Eye (tissue), 1 donor: ENCODE measurements at regions not wholly inside any gene's neighbourhood (a gene's known extent, or its start where the extent isn't known, plus 50 kb on each side); places are given as distances from the start of the nearest gene placed in this dataset.

Experiments
- DNase-seq: peaks from one replicate; pipeline ENCODE4 v3.0.0-alpha.2; 2015

DNA sequence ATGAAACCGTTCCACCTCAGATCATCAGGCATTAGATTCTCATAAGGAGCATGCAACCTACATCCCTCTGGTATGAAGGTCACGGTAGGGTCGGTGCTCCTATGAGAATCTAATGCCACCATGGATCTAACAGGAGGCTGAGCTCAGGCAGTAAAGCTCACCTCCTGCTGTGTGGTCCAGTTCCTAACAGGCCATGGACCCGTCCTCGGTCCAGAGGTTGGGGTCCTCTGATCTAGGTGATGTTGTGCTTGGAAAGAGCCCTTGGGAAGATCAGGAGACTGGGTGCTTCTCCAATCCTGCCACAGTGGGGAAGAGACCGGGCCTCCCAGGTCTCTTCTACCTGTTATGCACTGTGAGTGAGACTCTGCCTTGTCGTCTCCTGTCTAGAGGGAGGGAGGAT lies 104.6 kb downstream of the ACKR3 start:
- no peak for DNase-seq

DNA sequence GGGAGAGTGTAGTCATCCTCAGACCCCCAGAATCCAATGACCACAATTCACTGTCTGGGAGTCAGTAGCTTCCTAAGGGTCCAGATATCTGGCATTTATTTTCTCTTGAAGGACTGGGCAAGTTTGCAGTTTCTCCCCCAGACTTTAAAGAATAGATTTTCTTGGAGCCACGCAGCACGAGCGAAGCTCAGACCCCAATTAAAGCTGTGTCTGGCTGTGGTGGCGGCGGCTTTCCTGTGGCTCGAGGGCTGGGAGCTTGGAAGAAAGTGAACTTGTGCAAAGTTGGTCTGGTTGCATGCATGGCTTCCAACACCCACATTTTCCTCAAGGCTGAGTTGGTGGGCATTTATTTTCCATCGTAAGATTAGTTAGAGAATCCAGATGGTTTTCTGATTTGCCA lies 105.0 kb downstream of the ACKR3 start:
- DNase-seq, result peak; percentile 23

DNA sequence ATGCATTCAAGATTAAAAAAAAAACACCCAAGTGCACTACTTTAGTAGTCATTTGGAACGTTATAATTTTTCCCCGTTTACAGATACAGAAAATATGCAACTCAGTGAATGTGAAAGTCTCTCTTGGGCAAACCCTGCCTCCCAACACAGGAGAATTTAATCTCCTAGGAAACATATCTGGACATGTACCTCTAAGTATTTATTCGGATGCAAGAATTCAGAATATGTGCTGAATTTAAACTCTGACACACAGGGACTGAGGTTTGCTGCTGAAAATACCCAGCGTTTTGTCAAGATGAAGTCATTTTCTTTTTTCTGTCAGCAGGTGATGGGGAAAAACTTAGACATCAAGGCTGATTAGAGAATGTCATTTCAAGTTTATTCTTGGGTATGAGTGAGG lies 105.4 kb downstream of the ACKR3 start:
- DNase-seq, result peak; percentile 40

DNA sequence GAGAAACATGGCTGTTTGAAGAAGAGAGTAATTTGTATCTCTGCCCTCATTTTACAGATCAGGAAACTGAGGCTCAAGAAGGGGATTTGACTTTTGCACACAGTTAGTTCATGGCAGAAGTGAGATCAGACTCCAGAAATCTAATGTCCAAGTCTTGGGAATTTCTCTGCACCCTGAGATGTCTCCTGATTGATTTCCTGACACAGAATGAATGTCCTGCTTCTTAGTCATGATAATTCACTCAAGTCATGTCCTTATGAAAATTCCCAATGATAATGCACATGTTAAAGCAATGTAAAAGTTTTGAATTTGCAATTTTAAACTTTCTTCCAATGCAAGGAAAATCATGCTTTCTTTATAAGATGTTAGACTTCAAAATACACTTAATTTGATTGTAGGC lies 105.9 kb downstream of the ACKR3 start:
- DNase-seq, result no peak

DNA sequence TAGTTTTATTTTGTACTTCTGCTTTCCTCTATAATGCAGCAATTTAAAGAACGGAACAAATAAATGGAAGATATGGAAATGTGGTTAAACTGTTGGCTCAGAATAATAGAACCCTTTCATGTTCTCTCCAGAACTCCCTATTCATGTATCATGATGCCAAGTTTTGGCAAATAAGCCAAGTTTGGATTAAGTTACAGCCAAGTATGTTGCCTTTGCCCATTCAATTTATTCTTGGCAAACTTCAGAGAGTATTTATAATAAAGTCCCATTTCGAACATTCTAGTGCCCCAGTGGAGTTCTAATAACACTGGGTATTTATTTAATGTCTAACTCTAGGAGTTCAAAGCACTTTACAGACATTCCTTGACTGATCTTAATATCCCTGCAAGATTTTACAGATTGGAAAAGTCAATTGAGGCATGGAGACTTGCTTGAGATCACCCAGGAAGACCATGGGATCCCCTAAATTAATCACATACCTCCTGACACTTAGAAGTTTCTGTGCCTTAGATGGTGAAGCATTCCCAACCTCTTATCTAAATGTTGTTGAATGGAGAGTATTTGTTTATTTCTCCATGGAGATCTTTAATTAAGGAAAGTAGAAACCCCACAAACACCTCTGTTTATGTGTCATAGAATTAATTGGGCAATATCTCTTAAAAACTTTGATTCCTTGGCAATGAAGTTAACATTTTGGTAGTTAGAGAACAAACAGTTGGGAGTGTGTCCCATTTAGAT lies 106.7 kb downstream of the ACKR3 start:
- peak; percentile 52 for DNase-seq

DNA sequence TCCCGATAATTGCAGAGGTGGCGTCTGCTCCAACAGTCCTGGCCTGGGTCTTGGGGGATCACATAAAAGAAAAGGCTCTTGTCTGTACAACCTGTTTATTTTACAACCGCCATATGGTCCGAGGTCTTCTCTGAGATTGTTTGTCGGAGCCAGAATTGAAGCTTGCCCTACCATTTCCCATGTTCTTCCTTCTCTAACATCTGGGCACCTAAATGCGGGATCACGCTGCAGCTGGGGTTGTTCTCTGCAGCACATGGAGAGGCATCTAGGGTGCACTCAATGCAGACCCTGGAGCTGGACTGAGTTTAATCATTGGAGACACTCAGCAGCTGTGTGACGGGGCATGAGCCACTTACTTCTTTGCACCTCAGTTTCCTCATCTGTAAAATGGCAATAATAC lies 107.7 kb downstream of the ACKR3 start:
- DNase-seq, result no peak

DNA sequence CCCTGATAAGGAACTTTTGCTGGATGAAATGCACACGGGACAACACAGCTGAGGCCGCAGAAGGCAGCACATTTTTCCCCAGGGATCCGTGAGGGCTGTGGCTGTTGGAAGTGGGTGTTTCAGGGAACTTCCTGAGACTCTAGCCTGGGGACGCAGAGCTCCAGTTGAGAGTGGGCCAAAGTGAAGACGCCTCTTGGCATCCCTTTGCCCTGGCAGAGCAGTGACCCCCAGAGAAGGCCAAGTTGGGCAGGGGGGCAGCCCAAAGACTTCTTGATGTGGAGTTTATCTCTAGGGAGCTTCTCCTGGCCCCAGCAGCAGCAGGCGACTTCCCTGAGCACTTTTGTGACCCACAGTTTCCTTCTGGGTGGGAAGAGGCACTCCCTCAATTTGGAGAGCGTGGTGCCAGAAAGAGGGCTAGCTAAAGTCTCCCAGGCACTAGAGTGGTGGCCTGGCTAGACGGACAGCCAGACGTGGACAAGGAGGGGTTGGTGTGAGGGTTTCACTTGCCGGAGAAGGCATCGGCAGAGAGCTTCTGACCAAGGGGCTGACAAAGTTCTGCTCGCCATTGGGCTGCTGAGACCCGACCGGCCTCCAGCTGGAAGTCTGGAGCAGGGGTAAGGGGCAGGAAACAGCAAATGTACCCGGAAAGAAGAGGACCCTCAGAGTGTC lies 108.8 kb downstream of the ACKR3 start:
- DNase-seq, result no peak

DNA sequence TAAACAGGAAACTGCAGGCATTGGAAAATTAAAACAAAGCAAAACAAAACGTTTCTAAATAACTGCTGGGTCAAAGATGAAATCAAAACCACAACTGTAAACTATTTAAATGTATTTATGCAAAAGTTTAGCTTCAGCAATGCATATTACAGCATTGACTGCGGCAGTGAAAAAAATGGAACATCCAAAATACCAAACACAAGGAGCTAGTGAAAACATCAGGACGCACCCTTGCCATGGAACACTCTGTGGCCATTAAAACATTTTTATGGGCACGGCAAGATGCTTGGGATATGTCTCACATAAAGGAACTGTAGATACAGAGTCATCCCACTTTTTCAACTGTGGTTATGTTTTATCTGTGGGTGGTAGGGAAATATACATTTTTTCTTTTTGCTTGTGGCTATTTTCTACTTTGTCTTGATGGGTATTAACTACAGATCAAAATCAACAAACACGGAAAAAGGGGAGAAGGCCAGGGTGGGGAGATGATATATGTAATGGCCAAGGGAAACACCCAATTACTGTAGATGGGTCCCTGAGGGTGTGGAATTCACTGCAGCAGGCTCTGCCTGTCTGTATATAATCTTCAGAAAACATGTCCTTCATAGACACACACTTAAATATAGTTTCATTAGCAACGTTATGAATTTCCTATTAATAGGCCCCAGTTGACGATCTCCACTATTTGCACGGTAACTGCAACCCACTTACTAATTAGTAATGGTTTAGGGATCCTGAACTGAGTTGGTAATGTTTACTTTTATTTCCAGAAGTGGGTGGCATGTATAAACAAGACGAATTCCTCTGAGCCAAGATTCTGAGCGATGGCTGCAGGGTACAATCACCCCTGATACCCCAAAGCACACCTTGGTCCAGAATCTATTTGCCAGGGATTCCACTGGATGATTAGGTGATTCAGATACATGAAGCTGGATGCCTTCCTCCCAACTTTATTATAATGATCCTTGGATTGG lies 110.5 kb downstream of the ACKR3 start:
- peak; percentile 19 for DNase-seq

DNA sequence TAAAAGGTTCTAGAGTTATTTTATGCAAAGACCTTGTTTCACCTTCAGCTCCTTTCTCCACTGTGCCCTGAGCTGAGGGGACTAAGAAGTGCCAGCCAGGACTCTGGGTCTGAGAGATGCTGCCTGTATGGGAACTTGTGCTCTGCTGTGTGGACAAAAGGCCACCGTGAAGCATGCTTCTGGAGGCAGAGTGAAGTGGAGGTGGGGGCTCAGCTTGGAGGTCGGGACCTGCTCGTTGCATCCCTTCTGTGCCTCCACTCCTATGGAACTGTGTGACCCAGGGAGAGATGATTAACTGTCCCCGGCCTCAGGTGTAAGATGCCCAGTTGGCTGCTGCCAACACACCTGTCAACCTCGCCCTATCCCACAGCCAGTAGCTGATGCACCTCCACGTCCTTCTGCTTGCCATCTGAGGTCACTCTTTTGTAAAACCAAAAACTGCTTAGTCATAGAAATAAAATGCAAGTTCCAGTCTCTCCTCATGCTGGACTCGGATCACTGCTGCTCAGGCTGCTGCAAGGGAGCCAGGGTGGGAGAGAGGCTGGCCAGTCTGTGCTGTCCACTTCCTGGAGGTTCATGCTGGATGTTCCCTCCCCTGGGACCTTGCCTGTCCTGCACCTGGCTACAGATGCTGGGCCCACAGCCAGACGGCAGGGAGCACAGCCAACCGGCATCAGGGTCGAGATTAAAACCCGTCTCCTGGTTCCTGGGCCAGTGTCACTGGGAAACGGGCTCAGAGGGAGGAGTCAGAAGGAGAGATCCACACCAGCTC lies 113.2 kb downstream of the ACKR3 start:
- no peak for DNase-seq

DNA sequence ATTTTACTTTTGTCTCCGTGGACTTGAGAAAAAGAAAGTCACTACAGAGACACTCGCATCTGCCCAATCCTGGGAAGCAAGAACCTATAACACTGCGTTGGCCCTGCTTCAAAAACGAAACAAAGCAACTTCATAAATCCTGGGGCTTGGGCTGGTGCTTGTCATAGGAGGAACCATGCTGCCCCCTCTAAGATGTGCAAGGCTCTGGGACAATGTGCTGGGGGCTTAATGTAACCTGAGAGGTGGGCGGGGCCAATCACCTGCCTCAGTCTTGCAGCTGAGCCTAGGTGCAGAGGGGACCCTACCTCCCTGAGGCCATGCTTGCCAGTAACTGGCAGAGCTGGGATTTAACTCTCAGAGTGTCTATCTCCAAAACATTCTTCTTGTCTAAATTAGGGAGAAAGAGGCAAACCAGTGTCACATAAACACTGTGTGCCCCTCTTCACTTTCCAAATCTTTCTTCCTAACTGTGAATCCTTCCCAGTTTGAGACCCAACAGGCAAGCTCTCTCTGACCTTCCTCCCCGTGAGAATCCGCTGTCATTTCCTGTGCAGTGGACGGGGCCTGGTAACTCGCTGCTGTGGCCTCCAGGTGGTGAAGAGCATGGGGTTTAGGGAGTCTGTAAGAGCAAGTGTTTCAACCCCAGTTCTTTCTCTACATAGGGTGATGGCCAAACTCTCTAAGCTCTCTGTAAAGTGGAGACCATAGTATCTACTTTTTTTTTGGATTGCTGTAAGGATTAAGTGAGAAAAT lies 115.1 kb downstream of the ACKR3 start:
- no peak for DNase-seq

DNA sequence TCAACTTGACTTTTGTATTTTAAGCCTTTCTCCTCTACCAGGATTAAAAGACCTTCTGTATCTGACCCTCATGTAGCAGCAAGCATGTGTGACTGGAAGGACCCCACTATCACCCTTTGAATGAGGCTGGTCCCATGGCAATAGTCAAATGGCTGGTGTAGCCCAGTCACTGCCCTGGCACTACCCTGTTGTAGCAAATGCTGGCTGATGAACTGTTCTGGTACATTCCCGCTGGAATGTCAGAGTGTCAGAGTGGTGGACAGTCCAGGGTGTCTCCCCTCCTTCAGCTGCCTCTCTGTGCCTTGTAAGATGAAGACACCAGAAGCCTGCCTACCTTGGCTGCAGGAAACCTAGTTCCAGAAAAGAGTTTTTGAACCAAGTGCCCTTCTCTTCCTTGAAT lies 115.7 kb downstream of the ACKR3 start:
- no peak for DNase-seq

DNA sequence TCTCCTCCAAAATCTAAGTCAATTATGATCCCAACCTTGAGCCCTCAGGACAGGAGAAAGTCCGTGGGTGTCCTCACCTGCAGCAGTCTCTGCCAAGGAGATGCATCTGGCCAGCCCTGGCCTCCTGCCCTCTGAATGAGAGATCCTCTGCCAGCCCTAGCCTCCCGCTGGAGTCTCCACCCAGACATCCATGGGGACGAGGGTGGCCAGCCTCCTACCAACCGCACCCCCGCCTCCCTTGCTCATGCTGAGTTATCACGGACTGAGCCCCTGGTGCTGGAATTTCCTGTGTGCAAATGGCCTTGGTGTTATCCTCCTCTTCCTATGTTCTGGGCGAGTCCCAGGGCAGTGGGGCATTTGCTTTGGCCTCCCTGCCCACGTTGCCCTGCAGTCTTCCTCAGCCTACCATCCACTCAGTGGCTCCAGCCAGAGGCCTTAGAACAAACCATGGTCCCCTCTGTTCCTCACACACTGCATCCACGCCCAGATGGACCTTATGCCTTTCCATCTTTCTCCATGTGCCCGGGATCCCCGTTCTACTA lies 116.4 kb downstream of the ACKR3 start:
- DNase-seq, result no peak

DNA sequence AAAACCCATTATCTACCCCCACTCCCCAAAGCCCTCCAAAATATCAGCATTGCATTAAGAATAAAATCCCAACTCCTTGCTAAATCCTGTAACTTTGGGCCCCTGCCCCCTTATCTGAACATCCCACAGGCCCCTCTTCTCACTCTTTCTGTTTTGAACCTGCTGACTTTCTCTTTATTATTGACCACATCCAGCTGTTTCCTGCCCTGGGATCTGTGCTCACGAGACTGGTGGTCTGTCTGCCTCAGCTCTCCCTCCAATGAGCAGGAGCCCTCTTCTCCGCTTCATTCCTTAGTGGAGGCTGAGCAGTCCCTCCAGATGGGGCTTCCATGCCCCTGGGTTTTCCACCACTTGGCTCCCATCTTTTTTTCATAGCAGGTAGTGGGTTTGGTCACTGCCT lies 116.9 kb downstream of the ACKR3 start:
- no peak for DNase-seq

DNA sequence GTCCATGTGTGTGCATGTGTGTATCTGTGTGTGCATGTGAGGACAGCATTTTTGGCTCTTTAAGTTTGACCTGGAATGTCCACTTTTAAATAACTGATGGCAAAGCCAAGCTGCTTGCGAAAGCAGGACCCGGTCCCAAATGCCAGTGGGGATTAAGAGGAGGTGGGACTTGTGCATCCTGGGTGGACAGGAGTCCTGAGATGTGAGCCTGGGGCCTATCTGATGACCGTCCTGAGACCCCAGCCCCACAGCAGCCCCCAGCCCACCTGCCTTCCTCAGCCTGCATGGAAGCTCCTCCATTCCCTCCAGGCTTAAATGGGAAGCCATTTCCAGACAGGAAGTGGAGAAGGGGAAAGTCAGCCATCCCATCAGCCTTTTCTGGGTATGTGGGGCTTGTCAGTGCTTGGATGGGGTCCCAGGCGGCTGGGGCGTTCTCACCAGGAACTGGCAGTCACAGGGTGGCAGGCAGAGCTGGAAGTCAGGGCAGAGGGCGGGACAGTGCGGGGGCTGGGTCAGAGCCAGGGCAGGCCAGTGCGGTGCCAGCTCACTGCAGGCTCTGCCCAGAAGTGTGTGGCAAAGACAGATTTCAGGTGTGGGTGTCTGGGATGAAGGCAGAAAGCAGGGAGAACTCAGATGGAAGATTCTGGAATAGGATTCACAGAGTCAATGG lies 117.8 kb downstream of the ACKR3 start:
- no peak for DNase-seq

DNA sequence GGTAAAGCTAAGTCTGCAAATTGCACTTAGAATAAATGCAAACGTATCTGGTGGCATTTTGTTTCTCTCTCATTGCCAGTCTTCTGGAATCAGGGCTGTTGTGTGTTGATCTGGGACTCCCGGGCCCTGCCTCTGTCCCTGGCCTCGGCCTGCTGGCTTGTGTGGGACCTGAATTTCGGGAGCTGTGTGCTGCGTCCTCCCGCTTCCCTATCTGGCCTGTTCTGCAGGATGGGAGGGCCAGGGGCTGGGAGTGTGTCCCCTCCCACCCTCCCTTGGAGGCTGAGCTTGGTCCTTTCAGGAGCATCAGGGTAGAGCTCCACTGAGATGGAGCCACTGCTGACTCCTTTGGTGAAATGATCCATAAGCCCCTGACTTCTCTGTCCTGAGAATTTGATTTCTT lies 118.5 kb downstream of the ACKR3 start:
- DNase-seq, result no peak

DNA sequence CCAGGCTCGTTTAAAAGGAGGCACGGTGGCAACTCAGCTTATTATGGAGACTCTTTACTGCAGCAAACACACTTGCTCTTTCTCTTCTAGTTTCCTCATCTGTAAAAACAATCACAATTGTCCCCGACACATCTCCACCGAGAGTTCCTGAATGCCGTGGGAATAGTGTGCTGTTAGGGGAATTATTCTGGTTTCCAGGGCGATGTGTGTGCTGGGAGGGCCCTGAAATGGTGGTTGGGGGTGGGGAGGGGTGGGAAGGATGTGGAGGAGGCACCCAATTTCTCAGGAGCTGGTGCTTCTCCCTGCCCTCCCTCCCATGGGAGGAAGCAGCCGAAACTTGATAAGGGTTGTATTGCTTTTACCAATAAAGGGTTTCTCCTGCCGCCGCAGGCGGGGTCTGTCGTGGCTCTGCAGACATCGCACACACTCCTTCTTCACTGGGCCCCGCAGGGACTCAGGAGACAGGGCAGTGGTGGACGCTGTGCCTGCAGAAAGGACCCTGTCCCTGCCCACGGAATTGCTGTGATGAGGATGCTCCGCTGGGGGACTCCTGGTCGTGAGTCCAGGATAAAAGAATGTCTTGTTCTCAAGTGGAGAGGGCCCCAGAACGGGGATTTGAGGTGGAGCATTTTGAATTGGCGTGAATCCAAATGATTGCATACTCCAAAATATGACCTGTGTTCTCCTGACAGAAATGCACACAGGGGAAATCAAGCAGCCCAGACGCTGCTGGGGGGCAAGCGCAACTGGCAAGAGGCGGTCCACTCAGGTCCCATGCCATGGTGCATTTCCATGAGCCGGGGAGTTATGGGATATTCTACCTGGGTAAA lies 119.2 kb downstream of the ACKR3 start:
- peak; percentile 38 for DNase-seq

DNA sequence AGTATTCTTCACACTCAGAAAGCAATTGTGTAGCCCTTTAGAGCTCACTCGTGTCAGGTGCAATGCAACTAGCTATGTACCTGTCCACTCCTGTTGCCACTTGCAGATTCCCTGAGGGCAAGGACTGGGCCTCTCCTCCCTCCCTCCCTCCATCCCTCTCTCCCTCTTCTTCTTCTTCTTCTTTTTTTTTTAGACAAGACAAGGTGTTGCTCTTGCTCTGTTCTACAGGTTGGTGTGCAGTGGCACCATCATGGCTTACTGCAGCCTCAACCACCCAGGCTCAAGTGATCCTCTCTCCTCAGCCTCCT lies 119.7 kb downstream of the ACKR3 start:
- DNase-seq, result no peak

DNA sequence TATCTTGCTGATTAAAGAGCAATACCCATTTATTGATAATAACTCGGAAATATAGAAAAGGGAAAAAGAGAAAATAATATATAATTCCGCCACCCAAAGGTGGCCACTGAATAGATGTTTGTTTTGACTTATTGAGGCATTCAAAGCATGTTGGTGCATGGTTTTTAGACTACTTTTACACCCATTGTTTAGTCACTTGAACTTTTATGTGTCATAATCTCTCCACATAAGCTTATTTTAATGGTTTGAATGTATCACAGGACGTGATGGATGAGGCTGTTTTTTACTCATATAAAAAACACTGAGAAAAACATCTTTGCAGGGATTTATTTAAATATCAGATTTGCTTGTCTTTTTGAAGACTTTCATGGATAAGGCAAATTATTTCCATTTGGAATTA lies 120.4 kb downstream of the ACKR3 start:
- no peak for DNase-seq

DNA sequence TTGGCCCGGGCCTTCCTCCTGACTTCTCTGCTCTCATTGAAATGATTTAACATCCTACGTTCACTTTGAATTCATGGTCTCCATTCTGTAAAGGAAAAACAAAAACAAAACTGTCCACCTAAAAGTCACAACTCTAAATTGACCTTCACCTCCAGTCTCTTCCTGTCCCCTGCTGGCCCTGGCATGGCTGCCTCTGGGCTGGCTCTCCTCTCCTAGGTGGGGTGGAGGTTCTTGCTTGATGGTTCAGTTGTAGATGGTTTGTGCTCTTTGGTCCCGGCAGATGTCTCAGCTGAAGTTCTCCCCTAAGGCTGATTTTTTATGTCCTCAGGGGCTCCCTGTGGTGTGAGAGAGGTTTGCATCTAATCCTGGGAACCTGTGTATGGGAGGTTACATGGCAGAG lies 121.1 kb downstream of the ACKR3 start:
- no peak for DNase-seq

DNA sequence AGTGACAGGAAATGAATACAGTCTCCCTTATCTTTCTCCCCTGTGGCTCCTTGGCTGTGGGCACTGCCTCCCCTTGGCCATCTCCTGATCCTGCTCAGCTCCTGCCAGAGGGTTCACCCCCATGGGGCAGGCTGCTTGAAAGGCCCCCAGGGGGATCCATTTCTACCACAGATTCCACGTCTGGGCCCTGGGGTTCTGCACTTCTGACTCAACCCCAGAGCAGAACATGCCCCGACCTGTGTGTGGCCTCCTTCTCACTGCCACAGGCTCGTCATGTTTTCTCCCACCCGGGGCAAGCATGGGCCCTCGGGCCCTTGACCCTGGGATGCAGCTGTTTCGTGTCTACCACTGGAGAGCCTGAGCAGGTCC lies 122.2 kb downstream of the ACKR3 start:
- no peak for DNase-seq

DNA sequence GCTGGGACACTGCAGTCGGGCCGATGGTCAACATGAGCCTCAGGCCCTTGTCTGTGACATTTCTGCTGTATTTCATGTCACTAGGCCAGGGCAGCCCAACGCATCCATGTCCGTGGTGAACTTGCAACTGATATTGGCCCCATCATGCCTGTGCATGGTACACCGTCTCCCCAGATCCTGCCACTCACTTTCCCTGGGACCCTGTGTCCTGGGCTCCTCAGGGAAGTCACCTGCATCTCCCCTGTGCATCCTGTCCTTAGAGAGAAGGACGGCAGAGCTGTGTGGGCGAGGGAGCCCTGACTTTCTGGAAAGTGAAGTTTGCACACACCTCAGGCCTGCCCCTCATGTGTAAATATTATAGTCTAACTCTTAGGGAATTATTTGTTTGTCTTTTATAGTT lies 123.3 kb downstream of the ACKR3 start:
- DNase-seq, result no peak
